Mucosa of descending colon (tissue), 3 donors: ENCODE measurements at regions not wholly inside any gene's neighbourhood (a gene's known extent, or its start where the extent isn't known, plus 50 kb on each side); places are given as distances from the start of the nearest gene placed in this dataset.

ENCODE experiments used
- ATAC-seq: fragments of 200-7000 bp; cut with Tn5 transposase; one replicate; pipeline ENCODE4 v1.9.1; 2020; ENCODE audit warnings: mild to moderate bottlenecking, moderate library complexity
- DNase-seq, 3 donors: peaks; one replicate each; pipeline ENCODE4 v3.0.0-alpha.2; 2020
- H3K36me3 ChIP-seq: fragments of 200-600 bp; one replicate; pipeline ENCODE4 v1.8.0; 2021; ENCODE audit warnings: low read depth, mild to moderate bottlenecking
- H3K4me1 ChIP-seq: fragments of 200-600 bp; one replicate; pipeline ENCODE4 v1.8.0; 2021; ENCODE audit warnings: low read depth, mild to moderate bottlenecking
- H3K4me3 ChIP-seq: fragments of 200-600 bp; one replicate; pipeline ENCODE4 v1.8.0; 2021; ENCODE audit warnings: mild to moderate bottlenecking
- H3K9me3 ChIP-seq: fragments of 200-600 bp; one replicate; pipeline ENCODE4 v1.8.0; 2021; ENCODE audit warnings: mild to moderate bottlenecking
- CTCF ChIP-seq: fragments of 200-600 bp; IDR thresholded peaks from one replicate; pipeline ENCODE4 v1.8.0; 2022; ENCODE audit warnings: antibody characterized with exemption, mild to moderate bottlenecking
- intact Hi-C, 2 donors: fragments of 100-400 bp; cut with DNase I in 1 of 2; cut with micrococcal nuclease in 1 of 2; formaldehyde crosslinking; loops; one replicate each; pipeline versions ENCODE4 v1.11.0 to v1.11.1; 2022; cut with DNase I, micrococcal nuclease
- donor health status: DM: no; HTN: no; CAD: no; lungs with moderate emphysema.
- donor health status: DM: no; HTN: no; CAD: no.
- donor health status: DM: no; HTN: yes; CAD: no.

- no peak for ATAC-seq
Observed at GRCh38 chr2:111662771-111663470, 221.1 kb downstream of the ANAPC1 start.

GRCh38 chr2:111663471-111664274 is 220.3 kb downstream of the ANAPC1 start:
- TF ChIP-seq CTCF, result no peak
- Histone ChIP-seq H3K9me3 (no peaks in the 10 kb centered on the region), H3K4me3 (no peak overlapping the region), H3K36me3 (no peaks in the 10 kb centered on the region), H3K4me1 (peaks cover 9% of the 10 kb centered on the region)
- no peak for ATAC-seq
- intact Hi-C loops, result no loop called here
- no peak for DNase-seq

More at GRCh38 chr2:111662771-111663470, 221.1 kb downstream of the ANAPC1 start:
- Histone ChIP-seq H3K4me1 (peaks cover 9% of the 10 kb centered on the region), H3K4me3 (no peak overlapping the region), H3K9me3 (no peaks in the 10 kb centered on the region), H3K36me3 (no peaks in the 10 kb centered on the region)
- intact Hi-C loops, result no loop called here
- DNase-seq, result no peak
- TF ChIP-seq CTCF, result no peak

- ATAC-seq (no peak), DNase-seq (no peak)
- no peaks in the 10 kb centered on the region for H3K9me3 ChIP-seq
- no peak for TF ChIP-seq CTCF
- no peaks in the 10 kb centered on the region for H3K36me3 ChIP-seq
- peaks cover 5% of the 10 kb centered on the region for H3K4me1 ChIP-seq
- no peak overlapping the region for H3K4me3 ChIP-seq
- intact Hi-C loops, result no loop called here
Observed at GRCh38 chr2:111664275-111664850, 219.6 kb downstream of the ANAPC1 start.

GRCh38 chr2:111665011-111665410 is 219.0 kb downstream of the ANAPC1 start:
- intact Hi-C loops, result no loop called here
- no peak for ATAC-seq
- Histone ChIP-seq H3K4me1 (no peaks in the 10 kb centered on the region), H3K36me3 (no peaks in the 10 kb centered on the region), H3K4me3 (no peak overlapping the region), H3K9me3 (no peaks in the 10 kb centered on the region)
- TF ChIP-seq CTCF, result no peak
- no peak for DNase-seq

GRCh38 chr2:111665551-111666116 is 218.4 kb downstream of the ANAPC1 start:
- H3K4me1 ChIP-seq, result no peaks in the 10 kb centered on the region
- DNase-seq (no peak), ATAC-seq (no peak)
- H3K4me3 ChIP-seq, result no peak overlapping the region
- no peak for TF ChIP-seq CTCF
- no peaks in the 10 kb centered on the region for H3K9me3 ChIP-seq
- intact Hi-C loops, result no loop called here
- H3K36me3 ChIP-seq, result no peaks in the 10 kb centered on the region
